Smooth muscle cell of the brain vasculature (primary cell): ENCODE measurements at regions not wholly inside any gene's neighbourhood (a gene's known extent, or its start where the extent isn't known, plus 50 kb on each side); places are given as distances from the start of the nearest gene placed in this dataset.

Source experiments
- DNase-seq: peaks from one replicate; pipeline ENCODE4 v3.0.0-alpha.2; 2012; ENCODE audit warnings: low read depth, low spot score

DNA sequence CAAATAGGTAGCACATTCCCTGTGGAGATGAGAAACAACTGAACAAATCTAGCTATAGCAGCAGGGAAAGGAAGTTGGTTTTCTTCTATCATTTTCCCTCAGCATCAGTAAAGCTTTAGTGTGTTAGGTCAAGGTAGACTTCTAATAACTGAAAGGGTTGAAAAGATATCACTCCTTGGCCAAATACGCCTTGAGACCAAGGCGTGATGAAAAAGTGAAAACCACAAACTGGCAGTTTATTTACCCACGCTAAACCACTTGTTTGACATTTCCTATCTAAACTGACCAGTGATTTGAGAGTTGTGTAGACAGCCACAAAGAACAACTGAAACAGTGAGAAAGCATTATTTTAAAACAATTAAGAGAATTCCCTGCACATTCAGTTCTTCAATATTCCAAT lies 99.6 kb upstream of the SOX5 start:
- no peak for DNase-seq

- no peak for DNase-seq
These were observed 99.0 kb upstream of the SOX5 start for GRCh38 chr12:24048446-24048845.

- no peak for DNase-seq
These were observed 97.9 kb upstream of the SOX5 start for GRCh38 chr12:24047326-24047725.

GRCh38 chr12:24045816-24046257 lies 96.4 kb upstream of the SOX5 start:
- DNase-seq = peak; percentile 83

- DNase-seq = no peak
These were observed 95.7 kb upstream of the SOX5 start for GRCh38 chr12:24044941-24045703.

GRCh38 chr12:24042651-24043050 lies 93.2 kb upstream of the SOX5 start:
- DNase-seq = no peak

- DNase-seq = peak; percentile 68
These were observed 89.6 kb upstream of the SOX5 start for GRCh38 chr12:24039113-24039525.

- DNase-seq = no peak
These were observed 88.9 kb upstream of the SOX5 start for GRCh38 chr12:24038211-24038997.

DNA sequence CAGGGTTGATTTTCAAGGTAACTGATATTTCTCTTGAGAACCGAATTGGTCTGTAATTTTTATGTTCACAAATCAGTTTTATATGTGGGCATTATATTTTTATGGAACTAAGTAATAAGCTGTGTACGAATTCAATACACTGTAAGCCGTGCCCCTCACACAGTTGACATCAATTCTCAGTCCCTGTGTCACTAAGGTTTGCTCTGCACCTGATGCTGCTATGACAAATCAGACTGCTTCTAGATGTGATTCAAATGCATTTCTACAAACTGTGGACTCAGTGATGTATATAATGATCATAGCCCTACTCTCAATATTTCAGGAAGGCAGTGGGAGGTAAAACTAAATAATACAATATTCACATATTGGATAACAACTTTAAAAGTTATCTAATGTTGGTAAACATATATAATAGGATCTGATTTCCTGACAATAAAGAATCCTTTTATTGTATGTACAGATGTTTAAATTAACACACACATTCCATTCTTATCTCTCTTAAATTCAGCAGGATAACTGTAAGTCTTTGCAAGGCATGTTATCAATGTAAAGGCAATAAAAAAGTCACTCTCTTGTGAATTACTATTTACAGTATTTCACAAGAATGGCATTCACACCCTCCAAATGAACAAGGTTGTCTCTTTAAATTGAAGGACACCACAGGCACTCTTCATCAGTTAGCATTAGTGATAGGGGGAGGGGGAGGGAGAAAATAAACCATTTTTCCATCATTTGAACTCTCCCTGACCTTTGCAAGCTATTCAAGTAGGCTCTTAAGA lies 87.2 kb upstream of the SOX5 start:
- no peak for DNase-seq

DNA sequence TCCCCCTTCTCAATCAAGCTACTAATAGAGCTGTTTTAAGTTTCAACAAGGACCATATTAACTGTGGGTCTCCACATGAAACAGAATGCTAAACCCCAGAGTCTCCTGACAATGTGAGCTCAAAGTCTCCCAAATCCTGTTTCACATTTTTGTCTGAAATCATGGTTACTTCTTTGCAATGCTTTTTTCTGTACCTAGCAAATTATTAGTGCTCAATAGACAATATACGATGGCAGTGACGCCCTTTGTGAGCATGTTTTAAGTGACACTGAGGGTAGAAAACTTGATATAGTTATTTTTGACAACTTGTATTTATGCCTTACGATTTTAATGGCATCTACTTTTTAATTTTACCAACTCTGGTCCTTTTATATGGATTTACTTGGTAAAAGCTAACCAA lies 85.4 kb upstream of the SOX5 start:
- no peak for DNase-seq

GRCh38 chr12:24034160-24034559 lies 84.7 kb upstream of the SOX5 start:
- no peak for DNase-seq

- no peak for DNase-seq
These were observed 77.9 kb upstream of the SOX5 start for GRCh38 chr12:24027352-24027751.

- DNase-seq = no peak
These were observed 75.8 kb upstream of the SOX5 start for GRCh38 chr12:24025153-24025798.

DNA sequence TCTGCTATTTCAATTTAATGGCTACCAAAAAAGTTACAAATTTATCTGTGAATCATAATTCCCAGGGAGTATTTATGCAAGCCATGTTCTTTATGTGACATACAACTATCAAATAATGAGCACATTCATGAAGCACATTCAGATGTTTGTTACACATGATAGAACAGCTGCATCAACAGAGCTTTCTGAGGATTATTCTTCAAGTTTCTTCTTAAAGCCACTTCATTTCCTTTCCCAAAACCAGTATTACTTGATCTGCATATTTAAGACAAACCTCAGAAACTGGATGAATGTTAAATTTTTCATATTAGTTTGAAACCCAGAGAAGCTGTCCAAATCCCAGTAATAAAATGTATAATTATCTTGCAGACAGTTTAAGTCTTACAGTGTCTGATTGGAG lies 73.6 kb upstream of the SOX5 start:
- DNase-seq = no peak

DNA sequence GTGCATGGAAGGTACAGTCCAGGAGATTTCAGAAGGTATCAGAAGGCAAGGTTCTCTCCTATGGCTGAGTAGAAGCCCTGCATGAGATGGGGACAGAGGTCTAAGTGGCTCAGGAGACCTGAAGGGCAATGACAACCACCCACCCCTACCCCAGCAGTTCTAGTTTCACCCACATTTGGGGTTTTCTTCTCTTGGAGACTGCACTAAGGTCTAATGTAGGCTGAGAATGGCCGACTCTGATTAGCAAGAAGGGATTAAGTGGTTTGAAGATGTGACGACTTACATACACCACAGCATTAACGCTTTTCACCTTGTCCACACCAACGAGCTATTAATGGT lies 71.7 kb upstream of the SOX5 start:
- no peak for DNase-seq

DNA sequence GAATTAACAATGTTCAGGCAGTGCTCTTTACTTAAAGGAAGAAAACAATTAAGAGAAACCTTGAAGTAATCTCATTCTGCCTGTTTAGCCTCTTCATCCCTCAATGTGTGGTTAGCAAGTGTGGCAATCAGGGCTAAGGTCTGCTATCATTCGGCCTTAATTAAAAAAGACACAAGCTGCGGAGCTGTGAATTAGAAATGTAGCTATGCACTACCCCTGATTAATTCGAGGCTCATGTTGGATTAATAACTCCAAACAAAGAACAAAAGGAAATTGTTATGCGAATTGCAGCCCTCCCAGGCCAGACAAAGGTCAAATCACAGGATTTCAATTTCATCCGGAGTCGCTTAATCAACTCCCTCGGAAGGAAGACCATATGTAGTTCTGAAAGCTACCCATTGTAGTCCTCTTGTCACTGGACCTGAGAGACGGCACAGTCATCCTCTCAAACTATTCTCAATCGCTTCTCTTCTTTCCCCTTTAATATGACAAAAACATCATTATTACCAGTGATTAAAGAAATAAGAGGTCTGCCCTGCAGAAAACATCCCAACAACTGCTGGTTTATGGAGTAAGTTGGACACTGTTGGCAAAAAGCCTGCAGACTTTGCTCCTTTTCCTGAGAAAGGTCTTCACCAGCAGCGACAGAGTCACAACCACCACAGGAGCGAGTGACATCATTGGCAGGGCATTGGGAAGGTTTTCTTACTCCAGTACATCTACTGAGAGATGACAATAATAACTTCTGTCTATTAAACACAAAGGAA lies 71.1 kb upstream of the SOX5 start:
- no peak for DNase-seq

- no peak for DNase-seq
These were observed 66.3 kb upstream of the SOX5 start for GRCh38 chr12:24015833-24016160.

DNA sequence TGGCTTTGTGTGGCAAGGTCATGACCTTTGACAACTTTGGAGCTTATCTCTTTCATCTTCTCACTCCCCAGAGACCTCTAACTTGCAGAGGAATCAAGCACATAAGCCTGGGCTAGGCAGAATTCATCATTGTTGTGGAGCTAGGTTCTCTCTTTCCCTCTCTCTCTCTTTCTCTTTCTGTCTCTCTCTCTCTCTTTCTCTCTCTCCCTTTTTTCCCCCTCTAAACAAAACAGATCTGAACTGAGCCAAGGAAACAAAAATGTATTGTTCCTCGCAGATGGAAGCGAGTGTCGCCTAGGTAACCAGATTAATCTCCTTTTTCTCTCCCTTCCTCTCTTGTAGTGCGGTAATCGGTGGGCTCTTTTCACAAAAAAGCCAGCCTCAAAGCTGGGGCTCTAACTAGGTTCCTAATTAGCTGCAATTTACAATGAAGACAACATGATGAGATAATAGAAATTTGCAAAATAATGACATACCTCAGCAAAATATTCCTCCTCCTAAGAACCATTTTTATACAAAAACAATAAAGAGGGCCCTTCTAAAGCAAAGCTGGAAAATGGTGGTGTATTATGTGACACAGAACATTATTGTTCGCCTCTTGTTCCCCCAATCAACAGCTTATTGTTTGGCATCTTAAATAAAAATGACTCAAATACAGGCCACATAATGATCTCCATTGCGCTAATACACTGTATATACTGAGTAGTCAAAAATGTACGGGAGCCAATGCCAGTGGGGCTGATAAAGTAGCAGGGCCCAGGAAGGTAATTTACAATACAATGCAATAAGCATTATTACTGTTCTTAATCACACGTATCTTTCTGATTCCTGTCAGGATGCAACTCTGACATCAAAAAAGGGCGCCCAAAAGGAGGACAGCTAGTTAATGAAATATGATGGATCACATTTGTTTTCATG lies 65.7 kb upstream of the SOX5 start:
- DNase-seq = no peak

GRCh38 chr12:24014240-24014639 lies 64.8 kb upstream of the SOX5 start:
- no peak for DNase-seq

DNA sequence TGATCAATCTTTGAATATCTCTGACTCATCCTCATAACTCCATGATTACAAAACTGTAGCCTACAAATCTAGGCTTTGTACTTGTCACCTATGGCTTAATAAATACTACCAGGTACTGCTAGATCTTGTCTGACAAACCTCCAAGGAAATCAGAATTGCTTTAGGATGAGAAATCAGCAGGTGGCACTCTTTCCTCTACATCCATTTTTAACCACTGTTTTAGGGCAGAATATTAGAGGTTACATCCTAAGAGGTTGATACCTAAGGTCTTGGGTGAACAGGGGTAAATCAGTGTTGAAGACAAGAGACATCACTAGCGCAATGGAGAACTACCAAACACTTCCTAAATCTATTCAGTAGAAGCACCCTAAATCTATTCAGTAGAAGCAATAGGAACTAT lies 63.1 kb upstream of the SOX5 start:
- DNase-seq = no peak
